ENCODE measurements at regions not wholly inside any gene's neighbourhood (a gene's known extent, or its start where the extent isn't known, plus 50 kb on each side); places are given as distances from the start of the nearest gene placed in this dataset.

DNA sequence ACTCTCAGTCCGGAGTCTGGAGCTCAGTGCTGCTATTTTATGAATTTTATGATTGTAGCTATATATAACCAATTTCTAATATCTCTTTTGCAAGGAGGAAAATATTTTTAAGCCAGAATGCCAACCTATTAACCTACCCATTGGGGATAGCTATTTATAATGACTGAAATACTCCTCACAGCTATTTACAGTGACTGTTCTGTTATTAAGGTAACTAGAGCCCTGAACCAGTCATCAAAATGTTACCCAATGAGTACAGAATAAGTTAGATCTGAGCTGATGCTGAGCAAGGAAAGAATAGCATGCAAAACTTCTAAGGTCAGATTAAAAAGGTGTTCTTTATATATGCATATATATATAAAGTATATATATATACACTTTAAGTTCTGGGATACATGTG, 79.6 kb upstream of the PPP2R3A start:
- DNase-seq, result no peak

DNA sequence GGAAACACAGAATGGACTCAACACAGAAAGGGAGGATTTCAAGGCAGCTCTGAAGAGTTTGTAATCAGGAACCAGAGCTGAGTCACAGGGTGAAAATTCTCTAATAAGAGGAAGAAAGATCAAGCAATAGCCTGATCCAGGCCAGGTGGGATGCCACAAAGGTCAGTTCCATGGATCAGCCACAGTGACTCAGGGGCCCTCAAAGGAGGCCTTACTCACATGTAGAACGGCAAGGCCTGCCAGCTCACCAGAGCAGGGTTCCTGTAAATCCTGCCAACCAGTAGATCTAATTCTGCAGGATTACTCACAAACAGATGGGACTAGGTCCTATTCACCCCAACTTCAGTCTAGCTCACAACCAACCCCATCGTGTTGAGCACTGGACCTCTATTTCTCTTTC, 78.3 kb upstream of the PPP2R3A start:
- no peak for DNase-seq

- no peak for DNase-seq
Observed at GRCh38 chr3:135889443-135889842, 76.1 kb upstream of the PPP2R3A start.

DNA sequence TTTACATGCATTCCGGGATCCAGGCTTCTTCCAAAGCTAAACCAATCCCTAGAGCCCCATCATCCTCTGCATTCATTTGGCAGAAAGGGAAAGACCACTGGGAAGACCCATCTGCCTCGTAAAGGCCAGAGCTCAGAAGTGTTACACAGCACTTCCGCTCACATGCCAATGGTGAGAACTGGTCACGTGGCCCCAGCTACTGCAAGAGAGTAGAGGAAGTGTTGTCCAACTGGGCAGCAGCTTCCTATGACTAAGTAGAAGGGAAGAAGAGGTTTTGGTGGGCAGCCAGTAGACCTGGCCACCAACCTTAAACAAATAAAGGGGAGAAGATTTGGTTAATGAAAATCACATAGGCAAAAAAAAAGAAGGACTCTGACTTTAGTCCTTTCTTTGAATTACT, 74.4 kb upstream of the PPP2R3A start:
- no peak for DNase-seq

- peak; percentile 77 for DNase-seq
Observed at GRCh38 chr3:135895106-135895733, 70.3 kb upstream of the PPP2R3A start.

- no peak for DNase-seq
Observed at GRCh38 chr3:135895734-135896121, 69.8 kb upstream of the PPP2R3A start.

DNA sequence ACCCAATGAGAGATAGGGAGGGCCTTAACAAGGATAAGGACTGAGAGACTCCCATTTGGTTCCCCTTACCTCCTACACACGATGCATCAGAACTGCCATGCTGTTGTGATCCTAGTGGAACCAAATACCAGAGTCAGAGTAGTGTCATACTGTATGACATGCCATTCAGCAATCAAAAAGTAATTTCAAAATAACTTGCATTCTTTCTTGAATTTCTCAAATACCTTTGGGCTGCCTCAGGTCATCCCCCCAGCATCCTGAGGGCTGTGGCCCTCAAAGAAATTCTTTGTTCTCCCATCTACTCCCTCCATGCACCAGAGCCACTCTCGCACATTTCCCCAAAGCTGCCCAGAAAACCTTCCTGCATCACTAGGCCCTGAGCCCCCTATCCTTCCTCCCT, 68.9 kb upstream of the PPP2R3A start:
- no peak for DNase-seq

DNA sequence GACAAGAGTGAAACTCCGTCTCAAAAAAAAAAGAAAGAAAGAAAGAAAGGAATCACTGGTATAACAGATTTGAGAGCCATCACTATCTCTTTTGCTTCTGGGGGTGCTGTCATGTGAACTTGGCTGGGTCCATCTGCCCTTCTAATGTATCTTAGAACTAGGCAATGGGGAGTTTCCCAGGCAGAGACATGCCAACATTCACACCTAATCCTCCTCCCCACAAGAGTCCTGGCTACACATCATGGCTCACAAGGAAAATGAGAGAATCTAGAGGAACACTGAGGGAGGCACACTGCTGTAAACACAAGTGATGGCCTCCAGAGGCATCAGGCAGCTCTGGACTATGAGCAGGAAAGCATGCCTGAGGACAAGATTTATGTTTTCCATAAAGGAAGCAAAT, 67.8 kb upstream of the PPP2R3A start:
- no peak for DNase-seq

- no peak for DNase-seq
Observed at GRCh38 chr3:135898774-135899173, 66.8 kb upstream of the PPP2R3A start.

DNA sequence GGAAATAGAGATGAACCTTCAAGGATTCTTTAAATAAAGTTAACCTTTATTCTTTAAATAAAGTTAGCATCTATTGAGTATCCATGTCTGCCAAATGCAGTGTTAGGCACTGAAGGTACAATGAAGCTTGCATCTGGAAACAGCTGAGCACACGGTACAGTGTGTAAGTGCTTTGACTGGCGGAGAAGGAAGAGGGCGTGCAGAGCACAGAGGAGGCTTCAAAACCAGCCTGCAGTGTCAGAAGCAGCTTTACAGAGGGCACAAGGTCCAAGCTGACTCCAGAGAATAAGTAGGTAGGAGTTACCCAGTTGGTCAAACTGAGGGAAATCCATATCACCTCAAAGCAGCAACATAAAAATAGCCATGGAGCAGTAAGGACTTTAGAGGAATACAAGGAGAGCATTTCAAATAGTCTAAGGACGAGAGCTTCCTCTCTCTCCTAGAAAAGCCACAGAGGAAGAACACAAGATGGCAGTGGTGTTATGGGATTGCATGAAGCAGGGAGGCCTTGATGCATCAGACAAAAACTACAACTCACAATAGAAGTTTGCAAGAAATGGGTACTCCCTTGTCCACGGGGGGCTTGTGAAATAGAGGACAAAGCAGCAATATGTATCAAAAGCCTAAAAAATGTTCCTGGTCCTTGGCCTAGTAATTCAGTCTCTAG, 60.3 kb upstream of the PPP2R3A start:
- DNase-seq, result no peak

DNA sequence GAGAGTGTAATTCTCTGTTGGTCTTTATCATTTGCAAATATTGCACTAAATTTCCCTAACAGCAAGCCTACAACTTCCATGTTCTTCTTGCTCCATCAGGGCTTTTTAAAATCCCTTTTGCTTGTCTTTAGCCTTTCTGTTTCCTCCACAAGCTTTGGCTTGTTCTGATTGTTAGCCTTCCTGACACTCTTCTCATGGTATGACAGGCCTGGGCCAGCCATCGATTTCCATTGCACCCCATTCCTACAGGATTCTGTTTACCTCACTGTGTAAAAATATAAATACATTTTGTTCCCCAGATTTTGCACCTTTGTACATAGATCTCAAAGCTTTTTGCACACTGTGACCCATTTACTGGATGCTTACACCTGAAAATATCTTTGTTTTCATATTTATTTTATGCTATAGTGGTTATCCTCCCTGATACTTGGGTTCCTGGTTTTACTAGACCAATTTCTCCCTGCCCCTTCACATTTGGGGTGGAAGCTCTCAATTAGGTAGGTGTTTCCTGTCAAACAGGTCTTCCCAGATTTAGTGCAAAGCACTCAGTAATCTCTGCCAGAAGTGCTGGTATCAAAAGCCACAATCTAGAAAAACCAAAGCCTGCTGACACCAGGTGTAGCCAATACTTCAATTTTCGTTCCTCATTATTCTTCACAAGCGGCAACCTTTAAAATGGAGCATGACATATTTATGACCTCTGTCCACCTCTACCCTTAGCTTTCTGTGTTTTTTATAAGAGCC, 57.9 kb upstream of the PPP2R3A start:
- no peak for DNase-seq

DNA sequence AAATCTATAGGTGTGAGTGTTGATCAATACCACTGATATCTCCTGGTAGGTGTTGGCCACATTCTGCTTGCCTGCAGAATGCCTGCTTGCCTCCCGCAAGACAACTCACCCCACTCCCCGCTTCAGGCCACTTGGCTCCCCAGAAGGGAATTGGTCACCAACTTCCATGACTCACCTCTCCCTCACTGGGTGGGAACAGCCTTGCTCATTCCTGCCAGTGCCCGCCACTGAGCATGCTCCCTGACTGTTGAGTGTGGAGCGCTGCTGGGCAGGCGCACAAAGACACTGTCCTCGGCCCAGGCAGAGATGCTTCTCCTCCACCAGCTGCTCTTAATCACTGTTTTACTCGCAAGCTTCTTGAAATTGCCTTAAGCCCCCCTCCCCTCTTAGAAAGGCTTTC, 57.3 kb upstream of the PPP2R3A start:
- DNase-seq, result no peak

- no peak for DNase-seq
Observed at GRCh38 chr3:135908737-135909136, 56.8 kb upstream of the PPP2R3A start.

- DNase-seq, result no peak
Observed at GRCh38 chr3:135911110-135911509, 54.4 kb upstream of the PPP2R3A start.

DNA sequence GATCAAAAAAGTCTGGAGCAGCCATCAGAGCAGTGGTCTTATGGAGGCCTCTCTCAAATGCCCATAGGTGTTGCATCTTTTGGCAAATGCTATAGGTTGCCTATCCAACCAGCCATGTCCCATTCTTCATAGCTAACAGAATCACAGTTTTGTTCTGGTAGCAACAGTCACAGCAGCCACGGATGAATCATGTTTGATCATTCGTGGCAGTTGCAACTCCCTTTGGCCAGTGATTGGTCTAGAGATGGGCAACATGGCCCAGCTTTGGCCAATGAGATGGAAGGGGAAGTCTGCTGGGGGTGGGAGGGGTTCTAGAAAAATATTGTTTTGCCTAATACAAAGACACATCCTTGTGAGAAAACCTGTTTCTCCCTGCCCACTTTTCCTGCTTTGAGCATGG, 50.3 kb upstream of the PPP2R3A start:
- DNase-seq, result no peak
